ENCODE measurements at regions not wholly inside any gene's neighbourhood (a gene's known extent, or its start where the extent isn't known, plus 50 kb on each side); places are given as distances from the start of the nearest gene placed in this dataset.

GRCh38 chr16:8397223-8397622, 193.1 kb downstream of the TMEM114 start:
- H3K27me3 ChIP-seq (replicated peaks; ENCODE audit: control insufficient read depth, insufficient read depth, low read length) = no peaks in the 10 kb centered on the region
- no peak for TF ChIP-seq CTCF (IDR thresholded peaks at IDR 0.05; ENCODE audit: insufficient read depth, low read length, poor library complexity, severe bottlenecking)
- H3K4me3 ChIP-seq (replicated peaks; ENCODE audit: low read depth, low read length) = no peak overlapping the region
- no peak for DNase-seq (ENCODE audit: extremely low read depth, insufficient read length)
- H3K36me3 ChIP-seq (ENCODE audit: control insufficient read depth, insufficient read depth, low read length) = no peaks in the 10 kb centered on the region

- Histone ChIP-seq H3K36me3 (ENCODE audit: control insufficient read depth, insufficient read depth, low read length) (no peaks in the 10 kb centered on the region), H3K27me3 (replicated peaks; ENCODE audit: control insufficient read depth, insufficient read depth, low read length) (no peaks in the 10 kb centered on the region), H3K4me3 (replicated peaks; ENCODE audit: low read depth, low read length) (no peak overlapping the region)
- no peak for TF ChIP-seq CTCF (IDR thresholded peaks at IDR 0.05; ENCODE audit: insufficient read depth, low read length, poor library complexity, severe bottlenecking)
- DNase-seq (ENCODE audit: extremely low read depth, insufficient read length) = no peak
Measured at GRCh38 chr16:8396463-8396862, 193.8 kb downstream of the TMEM114 start.

GRCh38 chr16:8391257-8391656, 199.1 kb downstream of the TMEM114 start:
- no peak for DNase-seq (ENCODE audit: extremely low read depth, insufficient read length)
- no peak for TF ChIP-seq CTCF (IDR thresholded peaks at IDR 0.05; ENCODE audit: insufficient read depth, low read length, poor library complexity, severe bottlenecking)
- H3K27me3 ChIP-seq (replicated peaks; ENCODE audit: control insufficient read depth, insufficient read depth, low read length) = no peaks in the 10 kb centered on the region

GRCh38 chr16:8388684-8389083, 201.6 kb downstream of the TMEM114 start:
- H3K27me3 ChIP-seq (replicated peaks; ENCODE audit: control insufficient read depth, insufficient read depth, low read length) = no peaks in the 10 kb centered on the region
- DNase-seq (ENCODE audit: extremely low read depth, insufficient read length) = no peak
- TF ChIP-seq CTCF (IDR thresholded peaks at IDR 0.05; ENCODE audit: insufficient read depth, low read length, poor library complexity, severe bottlenecking) = no peak
- H3K4me3 ChIP-seq (replicated peaks; ENCODE audit: low read depth, low read length) = no peak overlapping the region
- H3K36me3 ChIP-seq (ENCODE audit: control insufficient read depth, insufficient read depth, low read length) = no peaks in the 10 kb centered on the region

More at GRCh38 chr16:8391257-8391656, 199.1 kb downstream of the TMEM114 start:
- H3K36me3 ChIP-seq (ENCODE audit: control insufficient read depth, insufficient read depth, low read length) = no peaks in the 10 kb centered on the region
- H3K4me3 ChIP-seq (replicated peaks; ENCODE audit: low read depth, low read length) = no peak overlapping the region

GRCh38 chr16:8381814-8382213, 208.5 kb downstream of the TMEM114 start:
- no peak for TF ChIP-seq CTCF (IDR thresholded peaks at IDR 0.05; ENCODE audit: insufficient read depth, low read length, poor library complexity, severe bottlenecking)
- no peaks in the 10 kb centered on the region for H3K36me3 ChIP-seq (ENCODE audit: control insufficient read depth, insufficient read depth, low read length)
- no peak for DNase-seq (ENCODE audit: extremely low read depth, insufficient read length)
- no peak overlapping the region for H3K4me3 ChIP-seq (replicated peaks; ENCODE audit: low read depth, low read length)
- no peaks in the 10 kb centered on the region for H3K27me3 ChIP-seq (replicated peaks; ENCODE audit: control insufficient read depth, insufficient read depth, low read length)

DNA sequence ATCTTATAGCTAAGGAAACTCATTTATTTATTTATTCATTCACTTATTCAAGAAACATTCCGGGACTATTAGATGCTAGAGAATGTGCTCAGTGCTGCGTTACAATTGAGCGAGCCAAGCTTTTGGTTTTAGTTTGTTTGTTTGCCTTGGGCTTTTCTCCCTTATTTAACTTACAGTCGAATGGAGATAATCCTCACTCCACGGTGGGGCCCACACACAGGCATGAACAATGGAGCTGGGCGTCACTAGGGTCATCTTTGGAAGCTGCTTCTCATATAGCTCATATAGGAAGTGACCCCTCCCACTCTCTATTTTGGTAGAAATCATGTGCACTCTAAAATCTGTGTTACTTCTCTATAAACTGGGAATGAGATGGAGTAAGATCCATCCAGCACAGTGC, 210.0 kb downstream of the TMEM114 start:
- no peak for DNase-seq (ENCODE audit: extremely low read depth, insufficient read length)
- Histone ChIP-seq H3K27me3 (replicated peaks; ENCODE audit: control insufficient read depth, insufficient read depth, low read length) (no peaks in the 10 kb centered on the region), H3K36me3 (ENCODE audit: control insufficient read depth, insufficient read depth, low read length) (no peaks in the 10 kb centered on the region), H3K4me3 (replicated peaks; ENCODE audit: low read depth, low read length) (no peak overlapping the region)
- no peak for TF ChIP-seq CTCF (IDR thresholded peaks at IDR 0.05; ENCODE audit: insufficient read depth, low read length, poor library complexity, severe bottlenecking)
